Erythroblast (primary cell): ENCODE measurements at regions not wholly inside any gene's neighbourhood (a gene's known extent, or its start where the extent isn't known, plus 50 kb on each side); places are given as distances from the start of the nearest gene placed in this dataset.

Source experiments
- GATA1 ChIP-seq: IDR thresholded peaks from 2 replicates; pipeline ENCODE4 v1.6.1; 2011; ENCODE audit warnings: low read depth, mild to moderate bottlenecking, control low read depth, low read length, moderate library complexity
- POLR2A ChIP-seq: IDR thresholded peaks from 2 replicates; pipeline ENCODE4 v1.6.1; 2011; ENCODE audit warnings: mild to moderate bottlenecking, low read length

DNA sequence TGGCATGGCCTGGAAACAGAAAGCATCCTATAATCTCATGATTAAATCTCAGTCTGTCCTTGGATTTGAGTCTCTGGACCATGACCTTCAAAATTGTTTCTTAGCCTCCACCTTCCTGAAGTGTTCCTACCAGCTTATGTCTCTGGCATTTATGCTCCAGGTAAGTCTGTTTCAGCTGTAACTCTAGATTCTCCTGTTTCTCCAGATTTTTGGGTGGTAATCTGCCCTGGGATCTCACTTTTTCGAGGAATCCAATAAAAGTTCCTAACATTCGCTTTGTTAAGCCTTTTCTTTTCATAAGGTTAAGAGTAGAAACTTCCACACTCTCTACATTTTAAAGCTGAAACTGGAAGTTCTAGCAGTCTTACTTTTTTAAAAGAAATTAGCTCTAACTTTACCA, 318.5 kb downstream of the C6orf118 start:
- TF ChIP-seq POLR2A (no peak), GATA1 (no peak)
